Central memory CD4-positive, alpha-beta T cell (primary cell): ENCODE measurements at regions not wholly inside any gene's neighbourhood (a gene's known extent, or its start where the extent isn't known, plus 50 kb on each side); places are given as distances from the start of the nearest gene placed in this dataset.
"Not testable (repeated sequence)": the region's sequence is repeated elsewhere in the genome, so short reads cannot be mapped to it uniquely, and the experiment has no call there.

Source experiments
- DNase-seq: peaks from one replicate; pipeline ENCODE4 v3.0.0; 2022

- no peak for DNase-seq
These were observed 159.1 kb downstream of the SEC23IP start for GRCh38 chr10:120051671-120052070.

GRCh38 chr10:120052964-120053702 lies 160.6 kb downstream of the SEC23IP start:
- DNase-seq, result no peak

- DNase-seq, result not testable (repeated sequence)
These were observed 167.3 kb downstream of the SEC23IP start for GRCh38 chr10:120059790-120060189.

- no peak for DNase-seq
These were observed 174.9 kb downstream of the SEC23IP start for GRCh38 chr10:120067427-120067826.

GRCh38 chr10:120069700-120070099 lies 177.2 kb downstream of the SEC23IP start:
- no peak for DNase-seq

GRCh38 chr10:120075349-120075748 lies 182.8 kb downstream of the SEC23IP start:
- DNase-seq, result no peak

- DNase-seq, result no peak
These were observed 184.6 kb downstream of the SEC23IP start for GRCh38 chr10:120076996-120077706.

- no peak for DNase-seq
These were observed 185.4 kb downstream of the SEC23IP start for GRCh38 chr10:120077707-120078492.

GRCh38 chr10:120085096-120085796 lies 192.7 kb downstream of the SEC23IP start:
- no peak for DNase-seq

GRCh38 chr10:120086066-120086465 lies 193.5 kb downstream of the SEC23IP start:
- no peak for DNase-seq

GRCh38 chr10:120087109-120087508 lies 194.6 kb downstream of the SEC23IP start:
- no peak for DNase-seq

- DNase-seq, result no peak
These were observed 203.3 kb downstream of the SEC23IP start for GRCh38 chr10:120095875-120096274.

GRCh38 chr10:120097766-120098165 lies 205.2 kb downstream of the SEC23IP start:
- DNase-seq, result no peak

- no peak for DNase-seq
These were observed 205.9 kb downstream of the SEC23IP start for GRCh38 chr10:120098232-120098930.

GRCh38 chr10:120103738-120104560 lies 211.4 kb downstream of the SEC23IP start:
- no peak for DNase-seq

GRCh38 chr10:120105001-120105400 lies 212.5 kb downstream of the SEC23IP start:
- no peak for DNase-seq

- DNase-seq, result no peak
These were observed 213.0 kb downstream of the SEC23IP start for GRCh38 chr10:120105492-120105891.

- DNase-seq, result no peak
These were observed 216.4 kb downstream of the SEC23IP start for GRCh38 chr10:120108916-120109315.

GRCh38 chr10:120109725-120110124 lies 217.2 kb downstream of the SEC23IP start:
- DNase-seq, result not testable (repeated sequence)

- DNase-seq, result no peak
These were observed 217.7 kb downstream of the SEC23IP start for GRCh38 chr10:120110196-120110595.

GRCh38 chr10:120111628-120112027 lies 219.1 kb downstream of the SEC23IP start:
- no peak for DNase-seq
